ENCODE measurements at regions not wholly inside any gene's neighbourhood (a gene's known extent, or its start where the extent isn't known, plus 50 kb on each side); places are given as distances from the start of the nearest gene placed in this dataset.

- Histone ChIP-seq H3K27me3 (ENCODE audit: control insufficient read depth, insufficient read depth, low read length) (peaks cover 14% of the 10 kb centered on the region), H3K36me3 (ENCODE audit: control insufficient read depth, insufficient read depth, low read length) (no peaks in the 10 kb centered on the region), H3K4me3 (ENCODE audit: low read depth, low read length) (no peak overlapping the region)
- no peak for DNase-seq (ENCODE audit: low read depth)
- ChIA-PET POLR2A (no interaction called here), CTCF (interaction anchor here (0.8 to 1.0 kb wide), 2 partner anchors 13 to 267 kb away, joined by 3 read pairs; no protein-coding TSS in a partner anchor)
- no peak for TF ChIP-seq CTCF (IDR thresholded peaks at IDR 0.05; ENCODE audit: insufficient read depth, low read depth, low read length)
These were observed 264.9 kb downstream of the HIVEP2 start for GRCh38 chr6:142679907-142680700.

GRCh38 chr6:142681099-142681498 is 263.9 kb downstream of the HIVEP2 start:
- ChIA-PET CTCF (no interaction called here), POLR2A (no interaction called here)
- no peaks in the 10 kb centered on the region for H3K36me3 ChIP-seq (ENCODE audit: control insufficient read depth, insufficient read depth, low read length)
- H3K27me3 ChIP-seq (ENCODE audit: control insufficient read depth, insufficient read depth, low read length): peaks cover 10% of the 10 kb centered on the region
- H3K4me3 ChIP-seq (ENCODE audit: low read depth, low read length): no peak overlapping the region
- no peak for TF ChIP-seq CTCF (IDR thresholded peaks at IDR 0.05; ENCODE audit: insufficient read depth, low read depth, low read length)
- no peak for DNase-seq (ENCODE audit: low read depth)

GRCh38 chr6:142682985-142683384 is 262.0 kb downstream of the HIVEP2 start:
- no peaks in the 10 kb centered on the region for H3K36me3 ChIP-seq (ENCODE audit: control insufficient read depth, insufficient read depth, low read length)
- ChIA-PET POLR2A (no interaction called here), CTCF (interaction anchor here (1.0 to 1.6 kb wide), 2 partner anchors 208 to 744 kb away, joined by 3 to 4 read pairs; no protein-coding TSS in a partner anchor)
- DNase-seq (ENCODE audit: low read depth): no peak
- H3K27me3 ChIP-seq (ENCODE audit: control insufficient read depth, insufficient read depth, low read length): peaks cover 5% of the 10 kb centered on the region
- H3K4me3 ChIP-seq (ENCODE audit: low read depth, low read length): no peak overlapping the region
- TF ChIP-seq CTCF (IDR thresholded peaks at IDR 0.05; ENCODE audit: insufficient read depth, low read depth, low read length): no peak

- Histone ChIP-seq H3K27me3 (ENCODE audit: control insufficient read depth, insufficient read depth, low read length) (peaks cover 2% of the 10 kb centered on the region; the same call in 1 of the 2 replicates), H3K4me3 (ENCODE audit: low read depth, low read length) (no peak overlapping the region), H3K36me3 (ENCODE audit: control insufficient read depth, insufficient read depth, low read length) (no peaks in the 10 kb centered on the region)
- no peak for DNase-seq (ENCODE audit: low read depth)
- TF ChIP-seq CTCF (IDR thresholded peaks at IDR 0.05; ENCODE audit: insufficient read depth, low read depth, low read length): no peak
- CTCF ChIA-PET: interaction anchor here (1.2 kb wide), 1 partner anchor 744 kb away, joined by 5 read pairs; no protein-coding TSS in a partner anchor
- POLR2A ChIA-PET: interaction anchor here (0.6 kb wide), 1 partner anchor 760 kb away, joined by 7 read pairs; no protein-coding TSS in a partner anchor
These were observed 261.2 kb downstream of the HIVEP2 start for GRCh38 chr6:142683714-142684141.

- Histone ChIP-seq H3K36me3 (ENCODE audit: control insufficient read depth, insufficient read depth, low read length) (no peaks in the 10 kb centered on the region), H3K4me3 (ENCODE audit: low read depth, low read length) (no peak overlapping the region), H3K27me3 (ENCODE audit: control insufficient read depth, insufficient read depth, low read length) (peaks cover 2% of the 10 kb centered on the region; the same call in 1 of the 2 replicates)
- CTCF ChIA-PET: interaction anchor here (1.2 kb wide), 1 partner anchor 743 kb away, joined by 5 read pairs; no protein-coding TSS in a partner anchor
- DNase-seq (ENCODE audit: low read depth): no peak
- TF ChIP-seq CTCF (IDR thresholded peaks at IDR 0.05; ENCODE audit: insufficient read depth, low read depth, low read length): no peak
- POLR2A ChIA-PET: no interaction called here
These were observed 260.6 kb downstream of the HIVEP2 start for GRCh38 chr6:142684371-142684770.
